K562 (cell line): ENCODE measurements at regions not wholly inside any gene's neighbourhood (a gene's known extent, or its start where the extent isn't known, plus 50 kb on each side); places are given as distances from the start of the nearest gene placed in this dataset.

Source experiments
- ATAC-seq: fragments of 200-7000 bp; cut with Tn5 transposase; 3 replicates; pipeline ENCODE4 v1.9.1; 2020; ENCODE audit warnings: moderate library complexity
- BruUV-seq: library from RNA; stranded (reverse); fragments of 400-500 nt; replicated peaks from 2 replicates; lab custom pipeline; 2021; lab: Mats Ljungman, UMichigan
- CTCF ChIA-PET: fragments of 300-600 bp; formaldehyde crosslinking; extraction: SDS; loops from one replicate; lab custom pipeline; 2021; ENCODE audit warnings: low intra/inter-chr PET ratio; lab: Yijun Ruan, JAX
- POLR2A ChIA-PET: fragments of 300-600, 350-650 bp; sonication (Branson Sonifier 250); formaldehyde crosslinking; extraction: SDS; loops from one replicate; lab custom pipeline; 2021; ENCODE audit warnings: antibody characterized with exemption, inconsistent platforms; lab: Yijun Ruan, JAX
- DNase-seq, 4 experiments: peaks; one replicate each; pipeline versions ENCODE4 v3.0.0 to v3.0.0-alpha.2; 2011 to 2018; ENCODE audit warnings: low spot score in 3 of 4, mixed read lengths in 3 of 4; ENCODE audit errors: extremely low read depth in 1 of 4
- FAIRE-seq: peaks from 2 replicates; lab custom pipeline; 2011; peaks lifted over from hg19 to GRCh38; lab: Jason Lieb, UNC
- H2AFZ ChIP-seq: 2 replicates; pipeline ENCODE4 v1.6.0; 2011; ENCODE audit warnings: low read depth, low read length, control low read depth, inconsistent platforms
- H3K27ac ChIP-seq: fragments of 200-600 bp; 3 replicates; pipeline ENCODE4 v1.8.0; 2011; ENCODE audit warnings: low read depth, mild to moderate bottlenecking, control low read depth, inconsistent platforms, low read length, moderate library complexity, mixed read lengths; ENCODE audit errors: extremely low read depth
- H3K27me3 ChIP-seq, 2 experiments: fragments of 300-600 bp in 1 of 2; 2 replicates in 1 of 2; 3 replicates in 1 of 2; pipeline versions ENCODE4 v1.6.0 to v1.8.0; 2011; ENCODE audit warnings: inconsistent platforms in 2 of 2, low read length in 2 of 2, mild to moderate bottlenecking in 1 of 2, mixed read lengths in 1 of 2, moderate library complexity in 1 of 2; ENCODE audit not compliant: control insufficient read depth in 2 of 2, insufficient read depth in 2 of 2
- H3K36me3 ChIP-seq: fragments of 300-600 bp; 3 replicates; pipeline ENCODE4 v1.8.0; 2011; ENCODE audit warnings: mild to moderate bottlenecking, low read length, inconsistent platforms; ENCODE audit not compliant: control insufficient read depth, insufficient read depth
- H3K4me1 ChIP-seq, 2 experiments: fragments of 200-600 bp in 1 of 2; replicated peaks in 1 of 2; 2 replicates in 1 of 2; 3 replicates in 1 of 2; pipeline versions ENCODE4 v1.5.1 to v1.8.0; 2011; ENCODE audit warnings: inconsistent platforms in 2 of 2, low read length in 2 of 2, mild to moderate bottlenecking in 1 of 2, mixed read lengths in 1 of 2, moderate library complexity in 1 of 2; ENCODE audit not compliant: control insufficient read depth in 2 of 2, insufficient read depth in 2 of 2
- H3K4me2 ChIP-seq: 2 replicates; pipeline ENCODE4 v1.6.1; 2011; ENCODE audit warnings: low read length, control low read depth, inconsistent platforms, mixed read lengths; ENCODE audit not compliant: insufficient read depth
- H3K4me3 ChIP-seq: fragments of 200-600 bp; sonication (generic), shearing (Covaris generic); 2 replicates; pipeline ENCODE4 v1.5.1; 2016; ENCODE audit warnings: control low read depth, inconsistent platforms
- H3K79me2 ChIP-seq: fragments of 200-600 bp; 3 replicates; pipeline ENCODE4 v1.8.0; 2011; ENCODE audit warnings: low read length, inconsistent platforms; ENCODE audit not compliant: control insufficient read depth, insufficient read depth
- H3K9ac ChIP-seq, 2 experiments: 2 replicates each; pipeline versions ENCODE4 v1.6.0 to v1.6.1; 2011; ENCODE audit warnings: low read depth in 2 of 2, low read length in 2 of 2, control low read depth in 1 of 2, inconsistent platforms in 1 of 2, mild to moderate bottlenecking in 1 of 2, mixed read lengths in 1 of 2; ENCODE audit not compliant: insufficient read depth in 1 of 2
- H3K9me1 ChIP-seq: one replicate; pipeline ENCODE4 v1.6.0; 2011; ENCODE audit warnings: inconsistent platforms, mild to moderate bottlenecking, low read length, moderate library complexity; ENCODE audit not compliant: control insufficient read depth, insufficient read depth
- H3K9me3 ChIP-seq: replicated peaks from 2 replicates; pipeline ENCODE4 v1.5.1; 2011; ENCODE audit warnings: low read depth, low read length, inconsistent platforms; ENCODE audit not compliant: control insufficient read depth, insufficient read depth
- H4K20me1 ChIP-seq: replicated peaks from 2 replicates; pipeline ENCODE4 v1.6.1; 2011; ENCODE audit warnings: low read length, inconsistent platforms, mixed read lengths; ENCODE audit not compliant: control insufficient read depth, insufficient read depth
- AFF1 ChIP-seq, 2 experiments: fragments of 450-650 bp; IDR thresholded peaks; 2 replicates each; pipeline ENCODE4 v1.6.1; 2018; ENCODE audit warnings: mild to moderate bottlenecking in 2 of 2, low read depth in 1 of 2; ENCODE audit not compliant: partially characterized antibody in 2 of 2
- C11orf30 ChIP-seq: fragments of 450-650 bp; IDR thresholded peaks from 2 replicates; pipeline ENCODE4 v1.6.1; 2016; ENCODE audit warnings: low read depth, mild to moderate bottlenecking
- HDAC8 ChIP-seq: fragments of 450-650 bp; IDR thresholded peaks from 2 replicates; pipeline ENCODE4 v1.6.1; 2016; ENCODE audit warnings: mild to moderate bottlenecking, missing genetic modification characterization, moderate library complexity, missing compliant biosample characterization
- MAFF ChIP-seq: IDR thresholded peaks from 2 replicates; pipeline ENCODE4 v1.6.1; 2012; ENCODE audit warnings: low read length, improper control_type of control experiment
- MAFG ChIP-seq: fragments of 450-650 bp; conservative IDR thresholded peaks from 2 replicates; pipeline ENCODE4 v1.6.1; 2016; ENCODE audit warnings: missing genetic modification characterization, missing compliant biosample characterization
- MAFK ChIP-seq: IDR thresholded peaks from 2 replicates; pipeline ENCODE4 v1.6.1; 2011; ENCODE audit warnings: low read length, improper control_type of control experiment
- RBM39 ChIP-seq: fragments of 200-400 bp; formaldehyde crosslinking; optimal IDR thresholded peaks from 2 replicates; pipeline ENCODE3; 2018; ENCODE audit warnings: low read depth, low read length
- ZNF316 ChIP-seq: fragments of 450-650 bp; IDR thresholded peaks from 2 replicates; pipeline ENCODE4 v1.6.1; 2016
- WGBS: fragments of 100-300 bp; shearing (Covaris generic); methylation state at CpG from one replicate; pipeline ENCODE4 v1.1.6; 2016; ENCODE audit warnings: low coverage, mixed read lengths; ENCODE audit not compliant: insufficient coverage; ENCODE audit errors: missing lambda C conversion rate; 5-methylcytosine and 5-hydroxymethylcytosine counted together
- in situ Hi-C: fragments of 300-500 bp; cut with MboI; formaldehyde crosslinking; loops from 4 replicates; pipeline ENCODE4 v1.15.0; 2018; ENCODE audit warnings: inconsistent platforms, mixed read lengths
- intact Hi-C: fragments of 100-400 bp; cut with micrococcal nuclease; formaldehyde crosslinking; loops from 2 replicates; pipeline ENCODE4 v1.14.2; 2022

- ChIA-PET POLR2A (no interaction called here), CTCF (interaction anchor here (1.1 kb wide), 1 partner anchor 440 kb away, joined by 4 read pairs; no protein-coding TSS in a partner anchor)
- Histone ChIP-seq H3K9ac (no peak overlapping the region), H2AFZ (no peak overlapping the region), H3K9me1 (no peaks in the 10 kb centered on the region), H3K27ac (no peak overlapping the region), H3K36me3 (no peaks in the 10 kb centered on the region), H3K4me2 (peak overlapping the region; percentile 12; the same call in 1 of the 2 replicates), H3K79me2 (no peaks in the 10 kb centered on the region), H3K4me1 (no peaks in the 10 kb centered on the region; a peak in 1 of 5 replicates), H3K9me3 (no peaks in the 10 kb centered on the region), H3K27me3 (peaks cover 5 to 12% of the 10 kb centered on the region in 2 experiments; a peak in 4 of 5 replicates), H3K4me3 (no peak overlapping the region), H4K20me1 (no peaks in the 10 kb centered on the region)
- peak; percentile 35 for FAIRE-seq
- intact Hi-C loops (loop anchor here (10.0 kb wide), 1 partner anchor 158 kb away; no protein-coding TSS in a partner anchor), in situ Hi-C loops (loop anchor here (25.0 kb wide), 1 partner anchor 695 kb away; the partner anchor contains the start of gene RFESD)
- peak in 1 of 4 experiments; percentile 4 for DNase-seq
- 3% methylated on average over 14 of the region's 14 CpGs for WGBS
- TF ChIP-seq MAFK (peak; percentile 54), RBM39 (no peak), MAFG (tag) (peak; percentile 82), ZNF316 (peak; percentile 89), MAFF (peak; percentile 49), AFF1 (IDR thresholded peaks at IDR 0.05; ENCODE audit: low read depth in 1 of 2, partially characterized antibody in 2 of 2) (peak in 1 of 2 experiments; percentile 59), HDAC8 (tag) (no peak), C11orf30 (peak; percentile 77)
- BruUV-seq, result no TSS peak
- ATAC-seq, result 0 out of 3 replicates have a peak, but pooled peaks have one; percentile 38
These were observed 100.3 kb downstream of the PCSK1 start for GRCh38 chr5:96332535-96333366.
